ENCODE measurements at regions not wholly inside any gene's neighbourhood (a gene's known extent, or its start where the extent isn't known, plus 50 kb on each side); places are given as distances from the start of the nearest gene placed in this dataset.

DNA sequence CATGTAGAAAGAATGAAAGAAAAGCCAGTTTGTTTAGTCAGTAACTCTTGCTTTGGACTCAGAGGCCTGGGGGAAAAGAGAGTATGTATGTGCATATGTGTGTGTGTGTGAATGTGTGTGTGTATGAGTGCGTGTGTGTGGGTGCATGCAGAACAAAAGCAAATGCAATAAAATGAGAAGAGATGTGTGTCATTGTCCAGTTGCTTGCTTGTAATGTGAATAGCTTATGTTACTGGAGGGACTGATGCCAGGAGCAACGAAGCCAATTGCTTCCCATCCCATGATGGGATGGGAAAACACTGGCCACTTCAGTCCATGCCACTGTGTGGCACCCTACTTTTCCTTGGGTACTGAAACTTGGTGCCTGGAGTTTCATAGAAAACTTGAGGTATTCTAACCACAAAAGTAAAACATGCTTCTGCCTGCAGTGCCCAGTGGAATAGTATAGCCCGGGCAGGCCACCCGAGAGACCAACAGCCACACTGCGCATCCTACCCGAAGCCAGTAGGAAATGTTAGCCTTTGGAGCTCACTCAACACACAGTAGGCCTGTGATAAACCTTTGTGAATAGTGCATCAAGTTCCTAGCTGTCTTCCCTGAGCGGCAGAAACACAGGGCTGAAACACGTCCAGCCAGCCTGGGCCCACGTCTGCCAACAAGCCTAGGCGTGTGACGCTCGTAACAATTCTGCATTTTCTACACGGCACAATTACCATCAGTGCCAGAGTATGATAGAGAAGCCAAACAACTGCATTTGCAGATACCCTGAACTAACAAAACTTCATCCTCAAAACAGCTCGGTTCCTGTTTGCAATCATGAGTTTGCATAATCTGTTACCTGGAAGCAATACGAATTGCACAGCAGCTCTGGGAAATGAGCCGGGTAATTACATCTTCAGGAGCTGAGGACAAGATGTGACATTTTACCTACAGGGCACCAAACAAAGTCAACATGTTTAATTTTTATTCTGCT lies 198.1 kb downstream of the SYK start:
- WGBS, 5 donors, result 88 to 91% (median 89%) methylated on average over 14 to 16 of the region's 16 CpGs
- DNase-seq, result no peak
- no peak overlapping the region for H3K4me3 ChIP-seq
- no peaks in the 10 kb centered on the region for H3K9me3 ChIP-seq
- no peaks in the 10 kb centered on the region for H3K4me1 ChIP-seq
- TF ChIP-seq, protein P1, sequence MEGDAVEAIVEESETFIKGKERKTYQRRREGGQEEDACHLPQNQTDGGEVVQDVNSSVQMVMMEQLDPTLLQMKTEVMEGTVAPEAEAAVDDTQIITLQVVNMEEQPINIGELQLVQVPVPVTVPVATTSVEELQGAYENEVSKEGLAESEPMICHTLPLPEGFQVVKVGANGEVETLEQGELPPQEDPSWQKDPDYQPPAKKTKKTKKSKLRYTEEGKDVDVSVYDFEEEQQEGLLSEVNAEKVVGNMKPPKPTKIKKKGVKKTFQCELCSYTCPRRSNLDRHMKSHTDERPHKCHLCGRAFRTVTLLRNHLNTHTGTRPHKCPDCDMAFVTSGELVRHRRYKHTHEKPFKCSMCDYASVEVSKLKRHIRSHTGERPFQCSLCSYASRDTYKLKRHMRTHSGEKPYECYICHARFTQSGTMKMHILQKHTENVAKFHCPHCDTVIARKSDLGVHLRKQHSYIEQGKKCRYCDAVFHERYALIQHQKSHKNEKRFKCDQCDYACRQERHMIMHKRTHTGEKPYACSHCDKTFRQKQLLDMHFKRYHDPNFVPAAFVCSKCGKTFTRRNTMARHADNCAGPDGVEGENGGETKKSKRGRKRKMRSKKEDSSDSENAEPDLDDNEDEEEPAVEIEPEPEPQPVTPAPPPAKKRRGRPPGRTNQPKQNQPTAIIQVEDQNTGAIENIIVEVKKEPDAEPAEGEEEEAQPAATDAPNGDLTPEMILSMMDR (IDR thresholded peaks at IDR 0.05 in 8 of 11, conservative IDR thresholded peaks at IDR 0.05 in 3 of 11), result no peak
- TF ChIP-seq POLR2A (IDR thresholded peaks at IDR 0.05), result no peak
- TF ChIP-seq POLR2AphosphoS5 (IDR thresholded peaks at IDR 0.05), result no peak
- H3K27ac ChIP-seq, result no peak overlapping the region
- intact Hi-C loops (cut with DNase I; ENCODE audit: low total_unique reads), result no loop called here
- H3K36me3 ChIP-seq, result no peaks in the 10 kb centered on the region
- H3K27me3 ChIP-seq (replicated peaks in 1 of 7), result no peaks in the 10 kb centered on the region

DNA sequence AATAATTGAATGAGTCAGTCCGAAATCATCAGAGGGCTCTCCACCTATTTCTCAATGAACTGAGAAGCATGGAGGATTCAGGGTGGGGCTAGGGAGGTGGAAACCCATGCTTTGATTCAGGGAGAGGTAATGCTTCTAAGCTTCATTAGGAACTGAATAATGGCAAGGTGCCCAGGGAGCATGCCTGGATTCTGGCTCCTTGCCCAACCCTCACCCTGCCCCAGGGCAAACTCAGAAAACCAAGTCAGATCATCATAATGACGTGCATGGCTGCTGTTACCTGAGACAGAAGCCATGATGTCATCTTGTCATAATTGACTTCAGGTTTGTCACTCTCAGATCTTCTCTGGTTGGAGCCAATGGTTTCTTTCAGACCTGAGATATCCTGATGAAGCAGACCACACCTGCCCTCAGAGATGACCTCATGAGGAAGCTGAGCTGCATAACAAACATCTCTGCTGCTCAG lies 199.6 kb downstream of the SYK start:
- Histone ChIP-seq H3K27me3 (replicated peaks in 1 of 7) (no peaks in the 10 kb centered on the region), H3K4me3 (no peak overlapping the region), H3K36me3 (no peaks in the 10 kb centered on the region), H3K9me3 (no peaks in the 10 kb centered on the region), H3K27ac (no peak overlapping the region), H3K4me1 (no peaks in the 10 kb centered on the region)
- no peak for DNase-seq
- TF ChIP-seq, protein P1 (IDR thresholded peaks at IDR 0.05 in 8 of 11, conservative IDR thresholded peaks at IDR 0.05 in 3 of 11), result no peak
- TF ChIP-seq POLR2A (IDR thresholded peaks at IDR 0.05) (no peak), POLR2AphosphoS5 (IDR thresholded peaks at IDR 0.05) (no peak)
- WGBS, 5 donors, result 58 to 82% (median 67%) methylated on average over 2 of the region's 2 CpGs
- intact Hi-C loops (cut with DNase I; ENCODE audit: low total_unique reads), result no loop called here

DNA sequence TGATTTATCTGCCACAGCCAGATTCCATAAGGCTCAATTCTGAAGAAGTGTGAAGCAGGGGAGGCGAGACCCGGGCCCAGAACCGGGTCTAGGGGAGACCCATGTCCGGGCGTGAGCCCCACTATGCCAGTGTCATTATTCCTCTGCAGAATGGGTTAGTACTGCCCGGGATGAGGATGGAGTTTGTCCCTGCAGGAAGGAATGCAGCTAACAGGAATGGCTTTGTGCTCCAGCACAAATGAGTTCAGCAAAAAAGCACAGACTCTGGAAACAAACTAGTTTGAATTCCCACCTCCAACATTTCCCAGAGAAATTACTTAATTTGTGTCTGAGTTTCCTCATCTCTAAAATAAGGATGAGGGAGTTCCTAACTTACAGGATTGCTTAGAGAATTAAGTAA lies 202.9 kb downstream of the SYK start:
- H3K4me3 ChIP-seq, result no peak overlapping the region
- no peaks in the 10 kb centered on the region for H3K9me3 ChIP-seq
- no peaks in the 10 kb centered on the region for H3K4me1 ChIP-seq
- intact Hi-C loops (cut with DNase I; ENCODE audit: low total_unique reads), result no loop called here
- DNase-seq, result no peak
- TF ChIP-seq POLR2AphosphoS5 (IDR thresholded peaks at IDR 0.05) (no peak), POLR2A (IDR thresholded peaks at IDR 0.05) (no peak)
- TF ChIP-seq, protein P1 (IDR thresholded peaks at IDR 0.05 in 8 of 11, conservative IDR thresholded peaks at IDR 0.05 in 3 of 11), result no peak
- 84 to 92% (median 89%) methylated on average over 6 of the region's 6 CpGs for WGBS, 5 donors
- H3K27ac ChIP-seq, result no peak overlapping the region
- no peaks in the 10 kb centered on the region for H3K36me3 ChIP-seq
- H3K27me3 ChIP-seq (replicated peaks in 1 of 7), result no peaks in the 10 kb centered on the region

DNA sequence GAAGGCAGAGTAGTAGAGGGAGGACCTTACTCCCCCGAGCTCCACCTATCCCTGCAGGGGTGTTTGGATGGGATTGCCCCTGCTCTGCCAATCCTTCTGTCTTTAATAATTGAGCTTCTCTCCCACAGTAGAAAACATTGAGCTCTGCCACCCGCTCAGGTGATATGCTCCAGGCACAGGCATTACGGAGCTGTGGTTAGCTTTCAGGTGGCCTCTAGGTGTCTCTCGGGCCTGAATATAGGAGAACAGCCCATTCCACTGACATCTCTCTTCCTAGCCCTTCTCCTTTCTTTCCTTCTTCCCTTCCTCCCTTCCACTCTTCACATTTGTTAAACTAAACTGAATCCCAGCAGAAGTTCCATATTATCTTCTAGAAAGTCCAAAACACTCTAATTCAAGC lies 203.4 kb downstream of the SYK start:
- H3K4me1 ChIP-seq, result no peaks in the 10 kb centered on the region
- H3K4me3 ChIP-seq, result no peak overlapping the region
- intact Hi-C loops (cut with DNase I; ENCODE audit: low total_unique reads), result no loop called here
- H3K36me3 ChIP-seq, result no peaks in the 10 kb centered on the region
- no peak for DNase-seq
- no peak overlapping the region for H3K27ac ChIP-seq
- no peaks in the 10 kb centered on the region for H3K27me3 ChIP-seq (replicated peaks in 1 of 7)
- TF ChIP-seq, protein P1 (IDR thresholded peaks at IDR 0.05 in 8 of 11, conservative IDR thresholded peaks at IDR 0.05 in 3 of 11), result no peak
- TF ChIP-seq POLR2A (IDR thresholded peaks at IDR 0.05), result no peak
- no peak for TF ChIP-seq POLR2AphosphoS5 (IDR thresholded peaks at IDR 0.05)
- 77 to 86% (median 83%) methylated on average over 4 of the region's 4 CpGs for WGBS, 5 donors
- no peaks in the 10 kb centered on the region for H3K9me3 ChIP-seq
